ENCODE measurements at regions not wholly inside any gene's neighbourhood (a gene's known extent, or its start where the extent isn't known, plus 50 kb on each side); places are given as distances from the start of the nearest gene placed in this dataset.

- peak; percentile 19 for DNase-seq (ENCODE audit: low spot score)
Measured at GRCh38 chr5:4802044-4802443, 338.1 kb upstream of the ADAMTS16 start.

DNA sequence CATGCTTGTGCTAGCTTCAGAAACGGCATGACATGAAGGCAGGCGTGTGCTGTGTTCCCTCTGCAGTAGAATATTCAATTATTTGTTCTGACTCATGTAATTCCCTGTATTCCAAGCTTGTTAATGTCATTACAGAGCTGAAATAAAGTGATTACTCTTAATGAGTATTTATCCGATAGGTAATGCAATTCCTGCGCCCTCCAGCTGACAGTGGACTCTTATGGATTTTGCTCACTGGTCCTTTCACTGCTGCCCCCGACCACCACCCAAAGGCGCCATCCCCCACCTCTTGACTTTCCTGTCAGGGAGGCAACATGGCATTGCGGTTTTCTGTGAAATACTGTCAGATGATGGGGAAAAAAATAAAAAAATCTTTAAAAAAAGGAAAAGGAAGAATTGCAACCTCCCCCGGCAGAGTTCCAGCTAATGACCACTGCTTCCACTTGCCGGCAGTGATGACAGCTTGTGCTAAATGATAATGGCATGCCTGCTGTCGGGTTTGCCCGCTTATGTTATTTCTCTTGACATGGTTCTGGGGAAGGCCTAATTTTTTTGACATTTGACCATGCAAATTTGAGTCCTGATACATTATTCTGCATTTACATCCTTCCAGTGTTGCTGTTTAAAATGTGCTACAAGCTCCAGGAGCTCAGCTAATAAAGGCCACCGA, 335.3 kb upstream of the ADAMTS16 start:
- no peak for DNase-seq (ENCODE audit: low spot score)

GRCh38 chr5:4815002-4815401, 325.1 kb upstream of the ADAMTS16 start:
- DNase-seq (ENCODE audit: low spot score), result no peak

- DNase-seq (ENCODE audit: low spot score), result no peak
Measured at GRCh38 chr5:4817767-4818166, 322.4 kb upstream of the ADAMTS16 start.

- no peak for DNase-seq (ENCODE audit: low spot score)
Measured at GRCh38 chr5:4831325-4831724, 308.8 kb upstream of the ADAMTS16 start.

GRCh38 chr5:4832471-4832870, 307.7 kb upstream of the ADAMTS16 start:
- no peak for DNase-seq (ENCODE audit: low spot score)

DNA sequence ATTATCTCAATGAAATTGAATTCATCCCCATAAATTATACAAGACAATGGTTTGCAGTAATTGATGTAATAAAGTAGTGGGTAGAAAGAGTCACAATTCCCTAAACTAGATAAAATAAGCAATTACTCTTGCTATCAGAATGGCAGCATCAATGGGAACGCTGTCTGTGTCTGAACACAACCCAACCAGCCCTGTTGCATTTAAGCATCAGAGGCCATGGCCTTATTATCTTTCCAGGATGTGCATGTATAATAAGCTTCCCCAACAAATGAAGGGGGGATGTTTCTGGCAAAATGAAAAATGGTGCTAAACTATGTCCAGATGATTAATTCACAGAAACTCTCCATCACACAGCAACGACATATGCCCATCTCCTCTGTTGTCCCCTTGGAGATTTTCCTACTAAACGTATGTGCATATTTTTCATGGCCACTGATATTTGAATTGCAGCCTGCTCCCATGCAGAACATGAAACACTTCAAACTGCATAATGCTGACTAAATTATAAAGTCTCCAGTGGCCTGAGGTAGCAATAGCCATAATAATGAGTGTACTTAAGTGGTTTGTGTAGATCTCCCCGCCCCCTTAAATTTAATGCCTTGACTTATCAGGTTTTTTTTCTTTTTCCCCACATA, 306.9 kb upstream of the ADAMTS16 start:
- no peak for DNase-seq (ENCODE audit: low spot score)

DNA sequence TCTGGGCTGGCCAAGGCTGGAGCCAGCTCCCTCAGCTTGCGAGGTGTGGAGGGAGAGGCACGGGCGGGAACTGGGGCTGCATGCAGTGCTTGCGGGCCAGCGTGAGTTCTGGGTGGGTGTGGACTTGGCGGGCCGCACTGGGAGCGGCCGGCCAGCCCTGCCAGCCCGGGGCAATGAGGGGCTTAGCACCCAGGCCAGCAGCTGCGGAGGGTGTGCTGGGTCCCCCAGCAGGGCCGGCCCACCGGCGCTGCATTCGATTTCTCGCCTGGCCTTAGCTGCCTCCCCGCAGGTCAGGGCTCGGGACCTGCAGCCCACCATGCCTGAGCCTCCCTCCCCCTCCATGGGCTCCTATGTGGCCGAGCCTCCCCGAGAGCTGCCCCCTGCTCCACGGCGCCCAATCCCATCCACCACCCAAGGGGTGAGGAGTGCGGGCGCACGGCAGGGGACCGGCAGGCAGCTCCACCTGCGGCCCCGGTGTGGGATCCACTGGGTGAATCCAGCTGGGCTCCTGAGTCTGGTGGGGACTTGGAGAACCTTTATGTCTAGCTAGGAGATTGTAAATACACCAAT, 302.6 kb upstream of the ADAMTS16 start:
- no peak for DNase-seq (ENCODE audit: low spot score)

- DNase-seq (ENCODE audit: low spot score), result no peak
Measured at GRCh38 chr5:4845221-4845620, 294.9 kb upstream of the ADAMTS16 start.

DNA sequence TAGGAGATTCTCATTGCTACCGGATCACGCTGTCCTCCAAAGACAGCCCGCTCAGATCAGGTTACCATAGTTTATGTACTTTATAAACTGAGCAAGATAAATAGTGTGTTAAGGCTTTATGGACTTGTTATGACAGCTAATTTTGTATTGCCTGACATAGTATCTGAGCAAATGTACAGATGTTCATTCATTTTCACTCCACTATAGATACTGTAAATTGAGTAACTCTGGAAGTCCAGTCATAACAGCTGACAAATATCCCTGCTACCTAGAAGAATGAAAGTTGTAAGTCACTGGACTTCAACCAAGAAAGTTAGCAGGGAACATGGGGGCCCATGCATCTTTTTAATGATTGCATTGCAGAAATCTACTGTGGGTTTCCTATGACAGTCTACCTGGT, 292.4 kb upstream of the ADAMTS16 start:
- DNase-seq (ENCODE audit: low spot score), result no peak

GRCh38 chr5:4855036-4855435, 285.1 kb upstream of the ADAMTS16 start:
- DNase-seq (ENCODE audit: low spot score), result no peak

DNA sequence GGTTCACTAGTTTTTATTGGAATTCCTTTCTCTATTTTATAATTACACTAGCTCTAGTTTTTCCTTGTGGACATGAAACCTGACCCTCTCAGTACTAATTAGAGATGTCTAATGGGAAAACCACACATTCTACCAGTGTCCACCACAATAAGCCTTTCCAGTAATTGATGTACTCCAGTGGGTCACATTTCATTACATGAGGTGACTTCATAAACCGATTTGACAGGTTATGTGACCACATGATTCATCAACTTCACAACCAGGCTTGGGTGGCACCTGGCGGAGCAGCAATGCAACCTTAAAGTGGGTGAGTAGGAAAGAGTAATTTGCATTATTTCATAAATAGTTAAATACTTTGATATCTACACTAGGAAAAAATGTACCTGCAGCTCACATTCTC, 284.2 kb upstream of the ADAMTS16 start:
- peak; percentile 36 for DNase-seq (ENCODE audit: low spot score)

GRCh38 chr5:4857761-4858160, 282.4 kb upstream of the ADAMTS16 start:
- peak; percentile 50 for DNase-seq (ENCODE audit: low spot score)

- no peak for DNase-seq (ENCODE audit: low spot score)
Measured at GRCh38 chr5:4859500-4860235, 280.5 kb upstream of the ADAMTS16 start.

DNA sequence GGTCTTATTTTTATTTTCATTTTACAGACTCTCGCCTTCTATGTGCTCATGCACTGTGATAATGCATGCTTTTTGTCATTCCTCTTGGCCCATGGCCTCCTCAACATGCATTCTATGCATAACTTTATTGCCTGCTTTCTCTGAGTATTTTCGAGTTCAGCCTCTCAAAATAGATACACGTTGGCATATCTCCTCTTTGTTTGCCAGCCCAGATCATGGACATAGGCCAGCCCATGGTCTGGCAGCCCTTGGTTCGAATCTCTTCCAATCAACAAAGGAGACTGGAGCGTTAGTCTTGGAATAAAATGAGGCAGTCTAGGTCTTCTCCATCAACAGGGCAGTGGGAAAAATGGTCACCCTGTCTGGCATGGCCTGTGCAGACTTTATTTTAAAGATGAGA, 279.5 kb upstream of the ADAMTS16 start:
- no peak for DNase-seq (ENCODE audit: low spot score)

DNA sequence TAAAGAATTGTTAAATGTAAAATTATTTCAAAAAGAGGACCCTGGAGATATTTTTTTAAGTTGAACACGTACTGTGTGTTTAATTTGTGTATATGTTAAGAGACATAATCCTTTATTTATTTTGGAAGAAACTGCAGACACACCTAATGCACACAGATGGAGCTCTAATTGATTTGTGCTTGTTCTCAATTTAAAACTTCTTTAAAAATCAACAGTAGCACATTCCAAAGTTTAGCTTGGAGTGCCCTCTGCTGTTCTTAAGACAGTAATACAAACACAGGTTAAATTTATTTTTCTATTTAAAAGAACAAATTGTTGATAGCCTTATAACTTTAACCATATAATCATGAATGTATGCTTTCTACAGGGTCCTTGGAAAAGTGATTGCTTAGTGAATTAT, 277.6 kb upstream of the ADAMTS16 start:
- peak; percentile 63 for DNase-seq (ENCODE audit: low spot score)

DNA sequence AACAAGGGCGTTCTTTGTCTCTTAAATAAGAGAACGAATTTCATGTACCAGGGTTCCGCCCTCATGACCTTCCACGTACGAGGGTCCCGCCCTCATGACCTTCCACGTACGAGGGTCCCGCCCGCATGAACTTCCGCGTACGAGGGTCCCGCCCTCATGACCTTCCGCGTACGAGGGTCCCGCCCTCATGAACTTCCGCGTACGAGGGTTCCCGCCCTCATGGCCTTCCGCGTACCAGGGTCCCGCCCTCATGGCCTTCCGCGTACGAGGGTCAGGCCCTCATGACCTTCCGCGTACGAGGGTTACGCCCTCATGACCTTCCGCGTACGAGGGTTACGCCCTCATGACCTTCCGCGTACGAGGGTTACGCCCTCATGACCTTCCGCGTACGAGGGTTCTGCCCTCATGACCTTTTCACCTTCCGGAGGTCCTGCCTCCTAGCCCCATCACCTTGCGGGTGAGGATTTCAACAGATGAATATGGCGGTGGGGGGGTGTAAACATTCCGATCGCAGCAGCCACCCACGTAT, 273.9 kb upstream of the ADAMTS16 start:
- DNase-seq (ENCODE audit: low spot score), result no peak

GRCh38 chr5:4866817-4867216, 273.3 kb upstream of the ADAMTS16 start:
- DNase-seq (ENCODE audit: low spot score), result no peak

DNA sequence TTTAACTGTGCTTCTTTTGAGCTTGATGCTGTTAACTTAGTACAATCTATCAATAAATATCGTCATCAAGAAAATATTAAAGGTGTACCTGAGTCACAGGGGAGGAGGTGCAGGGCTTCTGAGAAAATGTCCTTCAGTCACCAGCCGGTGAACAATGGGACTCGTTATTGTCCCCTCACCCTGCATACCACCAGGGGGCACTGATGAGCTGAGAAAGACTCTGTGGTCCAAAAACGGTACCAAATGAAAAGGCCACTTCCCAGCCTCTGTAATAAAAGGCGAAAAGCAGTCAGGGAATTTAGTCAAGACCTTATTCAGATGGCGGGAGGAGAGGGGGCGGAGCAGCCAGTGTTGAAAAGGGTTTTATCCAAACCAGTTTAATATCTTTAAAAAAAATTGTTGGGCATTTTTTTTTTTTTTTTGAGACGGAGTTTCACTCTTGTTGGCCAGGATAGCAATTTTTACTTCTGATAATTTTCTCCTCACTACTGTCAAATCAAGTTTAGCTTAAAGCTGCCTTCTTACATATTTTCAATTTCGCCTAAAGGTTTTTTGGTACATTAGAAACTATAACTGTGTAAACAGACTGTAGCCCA, 271.9 kb upstream of the ADAMTS16 start:
- DNase-seq (ENCODE audit: low spot score), result peak; percentile 65

DNA sequence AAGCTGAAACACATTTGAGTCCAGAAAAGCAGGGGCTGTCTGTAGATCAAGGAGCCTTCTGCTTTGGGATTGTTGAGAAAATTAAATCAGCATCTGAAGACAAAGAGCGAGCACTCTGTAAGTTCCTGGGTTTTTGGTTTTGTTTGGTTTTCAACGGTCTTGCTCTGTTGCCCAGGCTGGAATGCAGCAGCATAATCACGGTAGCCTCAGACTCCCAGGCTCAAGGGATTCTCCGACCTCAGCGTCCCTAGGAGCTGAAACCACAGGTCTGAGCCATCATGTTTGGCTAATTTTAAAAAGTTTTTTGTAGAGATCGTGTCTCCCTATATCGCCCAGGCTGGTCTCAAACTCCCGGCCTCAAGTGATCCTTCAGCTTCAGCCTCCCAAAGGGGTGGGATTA, 266.5 kb upstream of the ADAMTS16 start:
- DNase-seq (ENCODE audit: low spot score), result no peak

DNA sequence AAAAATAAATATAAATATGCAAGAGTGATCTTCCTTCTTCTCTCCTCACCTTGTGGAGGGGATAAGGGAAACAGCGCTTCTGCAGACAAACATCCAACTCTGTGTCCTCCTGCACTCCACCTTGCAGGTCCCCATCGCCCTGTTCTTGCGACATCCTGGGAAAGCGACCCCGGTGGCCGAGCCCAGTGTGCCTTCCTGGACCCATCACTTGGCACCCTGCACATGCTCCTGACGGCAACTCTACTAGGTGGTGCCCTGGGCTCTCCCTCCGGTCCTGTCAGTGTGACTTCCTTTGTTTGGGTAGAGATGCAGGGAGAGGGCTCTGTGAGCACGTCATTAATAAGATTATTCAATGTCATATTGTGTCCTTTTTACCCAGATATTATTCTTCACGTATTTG, 266.0 kb upstream of the ADAMTS16 start:
- DNase-seq (ENCODE audit: low spot score), result no peak

GRCh38 chr5:4875942-4876341, 264.2 kb upstream of the ADAMTS16 start:
- DNase-seq (ENCODE audit: low spot score), result no peak

Measured in H4 (cell line).